ENCODE measurements at regions not wholly inside any gene's neighbourhood (a gene's known extent, or its start where the extent isn't known, plus 50 kb on each side); places are given as distances from the start of the nearest gene placed in this dataset.

- DNase-seq (ENCODE audit: low read depth) = no peak
- no peaks in the 10 kb centered on the region for H3K36me3 ChIP-seq (ENCODE audit: control insufficient read depth, insufficient read depth, low read length)
- no peak for TF ChIP-seq CTCF (IDR thresholded peaks at IDR 0.05; ENCODE audit: insufficient read depth, low read depth, low read length)
- POLR2A ChIA-PET = no interaction called here
- CTCF ChIA-PET = no interaction called here
- no peaks in the 10 kb centered on the region for H3K27me3 ChIP-seq (ENCODE audit: control insufficient read depth, insufficient read depth, low read length)
- H3K4me3 ChIP-seq (ENCODE audit: low read depth, low read length) = no peak overlapping the region
Measured at GRCh38 chr1:238738892-238739291, 647.5 kb upstream of the CHRM3 start.

- no peaks in the 10 kb centered on the region for H3K27me3 ChIP-seq (ENCODE audit: control insufficient read depth, insufficient read depth, low read length)
- no peak overlapping the region for H3K4me3 ChIP-seq (ENCODE audit: low read depth, low read length)
- no peak for DNase-seq (ENCODE audit: low read depth)
- ChIA-PET CTCF (no interaction called here), POLR2A (no interaction called here)
- no peaks in the 10 kb centered on the region for H3K36me3 ChIP-seq (ENCODE audit: control insufficient read depth, insufficient read depth, low read length)
- TF ChIP-seq CTCF (IDR thresholded peaks at IDR 0.05; ENCODE audit: insufficient read depth, low read depth, low read length) = no peak
Measured at GRCh38 chr1:238727670-238728069, 658.7 kb upstream of the CHRM3 start.

- CTCF ChIA-PET = no interaction called here
- TF ChIP-seq CTCF (IDR thresholded peaks at IDR 0.05; ENCODE audit: insufficient read depth, low read depth, low read length) = no peak
- POLR2A ChIA-PET = no interaction called here
- Histone ChIP-seq H3K36me3 (ENCODE audit: control insufficient read depth, insufficient read depth, low read length) (no peaks in the 10 kb centered on the region), H3K27me3 (ENCODE audit: control insufficient read depth, insufficient read depth, low read length) (no peaks in the 10 kb centered on the region), H3K4me3 (ENCODE audit: low read depth, low read length) (no peak overlapping the region)
- DNase-seq (ENCODE audit: low read depth) = no peak
Measured at GRCh38 chr1:238722812-238723211, 663.6 kb upstream of the CHRM3 start.

GRCh38 chr1:238710697-238711096 lies 675.7 kb upstream of the CHRM3 start:
- Histone ChIP-seq H3K4me3 (ENCODE audit: low read depth, low read length) (no peak overlapping the region), H3K27me3 (ENCODE audit: control insufficient read depth, insufficient read depth, low read length) (no peaks in the 10 kb centered on the region), H3K36me3 (ENCODE audit: control insufficient read depth, insufficient read depth, low read length) (no peaks in the 10 kb centered on the region)
- no peak for TF ChIP-seq CTCF (IDR thresholded peaks at IDR 0.05; ENCODE audit: insufficient read depth, low read depth, low read length)
- CTCF ChIA-PET = no interaction called here
- POLR2A ChIA-PET = no interaction called here
- no peak for DNase-seq (ENCODE audit: low read depth)

- CTCF ChIA-PET = interaction anchor here (0.7 kb wide), 1 partner anchor 837 kb away, joined by 4 read pairs; no protein-coding TSS in a partner anchor
- no peak for DNase-seq (ENCODE audit: low read depth)
- Histone ChIP-seq H3K27me3 (ENCODE audit: control insufficient read depth, insufficient read depth, low read length) (no peaks in the 10 kb centered on the region), H3K4me3 (ENCODE audit: low read depth, low read length) (no peak overlapping the region), H3K36me3 (ENCODE audit: control insufficient read depth, insufficient read depth, low read length) (no peaks in the 10 kb centered on the region)
- POLR2A ChIA-PET = no interaction called here
- TF ChIP-seq CTCF (IDR thresholded peaks at IDR 0.05; ENCODE audit: insufficient read depth, low read depth, low read length) = no peak
Measured at GRCh38 chr1:238701024-238701423, 685.3 kb upstream of the CHRM3 start.

All from BJ (cell line).